ENCODE measurements at regions not wholly inside any gene's neighbourhood (a gene's known extent, or its start where the extent isn't known, plus 50 kb on each side); places are given as distances from the start of the nearest gene placed in this dataset.
"Not testable (repeated sequence)": the region's sequence is repeated elsewhere in the genome, so short reads cannot be mapped to it uniquely, and the experiment has no call there.

DNA sequence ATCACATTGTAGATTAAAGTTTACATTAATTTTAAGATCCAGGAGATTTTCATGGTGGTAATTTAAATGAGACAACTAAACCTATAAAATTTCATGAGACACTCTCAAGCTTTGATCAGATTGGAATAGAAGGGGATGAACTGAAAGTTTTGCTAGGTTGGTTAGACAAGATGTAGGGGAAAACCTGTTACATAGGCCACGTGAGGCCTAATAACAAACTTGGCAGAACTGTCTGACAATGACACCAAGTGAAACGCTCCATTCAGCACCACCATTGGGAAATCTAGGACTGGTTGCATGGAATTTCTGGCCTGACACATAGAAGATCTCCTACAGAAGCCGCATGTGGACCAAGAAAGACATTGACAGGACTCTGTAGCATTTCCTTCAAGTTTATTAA, 87.8 kb upstream of the SLC39A10 start:
- DNase-seq = no peak

DNA sequence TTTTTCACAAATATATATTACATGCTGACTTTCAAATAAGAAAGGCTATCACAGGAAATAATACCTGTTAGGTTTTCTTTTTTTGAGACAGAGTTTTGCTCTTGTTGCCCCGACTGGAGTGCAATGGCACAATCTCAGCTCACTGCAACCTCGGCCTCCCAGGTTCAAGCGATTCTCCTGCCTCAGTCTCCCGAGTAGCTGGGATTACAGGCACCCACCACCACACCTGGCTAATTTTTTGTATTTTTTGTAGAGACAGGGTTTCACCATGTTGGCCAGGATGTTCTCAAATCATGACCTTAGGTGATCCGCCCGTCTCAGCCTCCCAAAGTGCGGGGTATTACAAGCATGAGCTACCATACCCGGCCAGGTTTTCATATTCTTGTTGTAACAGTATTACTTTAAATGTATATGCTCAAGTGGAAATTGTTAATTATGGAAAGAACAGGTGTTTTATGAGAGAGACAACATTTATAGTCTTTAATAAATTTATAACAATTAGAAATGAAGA, 92.3 kb upstream of the SLC39A10 start:
- DNase-seq = not testable (repeated sequence)

DNA sequence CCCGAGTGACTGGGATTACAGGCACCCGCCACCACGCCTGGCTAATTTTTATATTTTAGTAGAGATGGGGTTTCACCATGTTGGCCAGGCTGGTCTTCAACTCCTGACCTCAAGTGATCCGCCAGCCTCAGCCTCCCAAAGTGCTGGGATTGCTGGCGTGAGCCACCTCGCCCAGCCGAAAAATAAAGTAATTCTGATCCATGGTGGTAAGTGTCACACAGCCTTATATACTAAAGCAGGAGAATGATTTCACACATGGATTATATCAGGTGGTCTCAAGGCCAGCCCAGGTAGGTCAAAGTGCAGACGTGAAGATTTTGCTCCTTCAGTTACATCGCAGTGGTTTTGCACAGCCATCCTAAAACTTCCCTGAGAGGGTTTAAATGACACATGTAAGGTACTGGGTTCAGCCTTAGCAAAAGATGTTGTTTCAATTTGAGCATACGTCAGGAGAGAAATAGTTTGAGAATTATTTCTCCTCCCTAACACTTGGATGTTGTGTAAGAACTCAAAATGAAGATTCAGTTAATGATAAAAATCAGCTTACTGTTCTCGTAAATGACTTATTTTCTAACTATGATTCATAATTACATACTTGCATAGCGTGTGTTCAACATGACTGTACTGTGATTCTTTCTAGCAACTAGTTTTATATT, 93.0 kb upstream of the SLC39A10 start:
- DNase-seq = no peak

GRCh38 chr2:195562570-195563566, 94.2 kb upstream of the SLC39A10 start:
- no peak for DNase-seq

DNA sequence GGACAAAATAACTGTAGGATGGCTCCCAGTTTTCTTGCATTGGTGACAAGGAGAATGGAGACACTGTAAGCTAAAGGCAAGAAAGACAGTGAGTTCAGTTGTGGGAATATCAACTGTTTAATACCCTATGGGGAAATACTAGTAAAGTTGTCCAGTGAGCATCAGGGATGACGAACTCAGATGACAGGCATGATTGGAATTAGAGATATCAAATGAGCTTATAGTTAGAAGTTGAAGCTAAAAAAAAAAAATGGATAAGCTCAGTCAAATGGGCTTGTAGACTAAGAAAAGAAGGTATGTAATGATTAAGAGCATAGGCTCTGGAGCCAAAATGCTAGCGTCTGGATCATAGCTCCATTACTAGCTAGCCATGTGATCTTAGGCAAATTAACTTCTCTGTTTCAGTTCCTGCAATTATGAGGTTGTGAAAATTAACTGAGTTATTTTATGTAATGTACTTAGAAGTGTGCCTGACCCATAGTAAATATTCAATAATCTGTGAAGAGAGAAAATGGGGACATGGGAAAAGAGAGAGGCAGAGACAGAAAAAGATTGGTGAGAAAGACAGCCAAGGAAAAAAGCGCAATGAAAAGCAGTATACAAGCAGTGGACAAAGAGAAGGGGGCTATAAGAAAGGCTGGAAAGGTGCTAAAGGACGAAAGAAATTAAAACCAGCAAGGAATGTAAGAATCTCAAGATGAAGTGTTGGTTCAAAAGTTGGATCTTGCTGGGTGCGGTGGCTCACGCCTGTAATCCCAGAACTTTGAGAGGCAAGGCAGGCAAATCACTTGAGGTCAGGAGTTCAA, 95.7 kb upstream of the SLC39A10 start:
- no peak for DNase-seq

DNA sequence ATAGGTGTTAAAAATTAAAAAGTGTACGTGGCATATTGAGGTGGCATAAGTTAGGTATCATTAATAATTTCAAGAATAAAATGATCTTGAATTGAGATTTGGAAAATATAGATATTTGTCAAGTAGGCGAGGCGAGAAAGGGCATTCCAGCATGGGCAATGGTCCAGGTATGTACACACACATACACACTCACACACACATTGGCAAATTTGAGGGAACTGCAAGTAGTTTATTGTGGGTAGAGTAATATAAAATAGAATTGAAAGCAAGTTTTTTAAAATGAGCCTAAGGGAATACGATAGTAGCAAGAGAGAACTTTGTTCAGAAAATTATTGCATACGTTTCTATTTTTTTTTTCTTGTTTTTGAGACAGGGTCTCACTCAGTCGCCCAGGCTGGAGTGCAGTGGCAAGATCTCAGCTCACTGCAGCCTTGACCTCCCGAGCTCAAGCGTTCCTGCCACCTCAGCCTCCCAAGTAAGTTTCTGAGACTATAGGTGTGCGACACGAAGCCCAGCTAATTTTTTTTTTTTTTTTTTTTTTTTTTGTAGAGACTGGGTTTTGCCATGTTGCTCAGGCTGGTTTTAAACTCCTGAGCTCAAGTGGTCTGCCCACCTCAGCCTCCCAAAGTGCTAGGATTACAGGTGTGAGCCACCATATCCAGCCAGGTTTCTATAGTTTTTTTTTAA, 96.7 kb upstream of the SLC39A10 start:
- no peak for DNase-seq

- no peak for DNase-seq
Observed at GRCh38 chr2:195559431-195559914, 97.6 kb upstream of the SLC39A10 start.

- no peak for DNase-seq
Observed at GRCh38 chr2:195555971-195556370, 101.1 kb upstream of the SLC39A10 start.

- DNase-seq = no peak
Observed at GRCh38 chr2:195552581-195552980, 104.4 kb upstream of the SLC39A10 start.

DNA sequence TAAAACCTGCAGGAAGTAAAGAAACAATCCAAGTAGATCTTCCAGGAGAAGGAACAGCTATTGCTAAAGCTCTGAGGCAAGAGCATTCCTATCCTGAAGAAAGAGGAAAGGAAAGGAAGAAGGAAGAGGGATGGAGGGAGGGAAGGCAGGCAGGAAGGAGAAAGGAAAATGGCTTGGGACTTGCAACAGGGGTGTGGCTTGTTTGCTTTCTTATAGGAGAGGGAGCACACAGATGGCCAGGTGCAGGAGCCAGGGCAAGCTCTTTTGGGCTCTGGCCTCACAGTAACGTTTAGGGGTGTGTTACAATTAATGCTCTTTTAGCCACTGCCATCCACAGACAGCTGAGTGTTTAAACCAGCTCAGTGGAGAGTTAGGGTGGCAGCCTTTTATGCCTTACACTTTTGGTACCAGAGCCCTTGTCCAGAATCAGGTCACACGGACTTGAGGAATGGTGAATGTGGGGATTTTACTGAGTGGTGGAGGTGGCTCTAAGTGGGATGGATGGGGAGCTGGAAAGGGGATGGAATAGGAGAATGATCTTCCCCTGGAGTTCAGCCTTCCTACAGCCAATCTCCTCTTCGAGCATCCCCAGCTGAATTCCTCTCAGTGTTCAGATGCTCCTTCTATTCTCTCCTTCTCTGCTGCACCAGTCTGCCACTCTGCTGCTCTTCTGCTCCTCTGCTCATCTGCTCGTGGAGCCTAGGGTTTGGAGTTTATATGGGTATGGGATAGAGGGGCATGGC, 108.7 kb upstream of the SLC39A10 start:
- DNase-seq = no peak

DNA sequence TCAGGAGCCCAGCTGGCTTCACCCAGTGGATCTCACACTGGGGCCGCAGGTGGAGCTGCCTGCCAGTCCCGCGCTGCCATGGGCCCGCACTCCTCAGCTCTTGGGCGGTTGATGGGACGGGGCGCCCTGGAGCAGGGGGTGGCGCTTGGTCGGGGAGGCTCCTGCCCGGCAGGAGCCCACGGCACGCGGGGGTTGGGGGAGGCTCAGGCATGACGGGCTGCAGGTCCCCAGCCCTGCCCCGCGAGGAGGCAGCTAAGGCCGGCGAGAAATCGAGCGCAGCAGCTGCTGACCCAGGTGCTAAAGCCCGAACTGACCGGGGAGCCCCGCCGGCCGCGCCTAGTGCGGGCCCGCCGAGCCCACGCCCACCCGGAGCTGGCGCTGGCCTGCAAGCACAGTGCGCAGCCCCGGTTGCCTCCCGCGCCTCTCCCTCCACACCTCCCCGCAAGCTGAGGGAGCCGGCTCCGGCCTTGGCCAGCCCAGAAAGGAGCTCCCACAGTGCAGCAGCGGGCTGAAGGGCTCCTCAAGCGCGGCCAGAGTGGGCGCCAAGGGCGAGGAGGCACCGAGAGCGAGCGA, 109.7 kb upstream of the SLC39A10 start:
- DNase-seq = not testable (repeated sequence)

GRCh38 chr2:195545811-195546210, 111.2 kb upstream of the SLC39A10 start:
- no peak for DNase-seq

GRCh38 chr2:195543902-195544894, 112.8 kb upstream of the SLC39A10 start:
- DNase-seq = no peak

GRCh38 chr2:195543063-195543462, 114.0 kb upstream of the SLC39A10 start:
- no peak for DNase-seq

GRCh38 chr2:195542067-195542466, 115.0 kb upstream of the SLC39A10 start:
- DNase-seq = no peak

GRCh38 chr2:195538937-195539336, 118.1 kb upstream of the SLC39A10 start:
- no peak for DNase-seq

GRCh38 chr2:195537811-195538210, 119.2 kb upstream of the SLC39A10 start:
- no peak for DNase-seq

GRCh38 chr2:195536906-195537305, 120.1 kb upstream of the SLC39A10 start:
- no peak for DNase-seq

GRCh38 chr2:195535911-195536522, 121.0 kb upstream of the SLC39A10 start:
- DNase-seq = no peak
